GM12892 (cell line): ENCODE measurements at regions not wholly inside any gene's neighbourhood (a gene's known extent, or its start where the extent isn't known, plus 50 kb on each side); places are given as distances from the start of the nearest gene placed in this dataset.

Experiments
- POLR2A ChIP-seq: IDR thresholded peaks from 2 replicates; pipeline ENCODE4 v1.6.1; 2011; ENCODE audit warnings: low read depth, low read length, control low read depth
- POLR2AphosphoS5 ChIP-seq: IDR thresholded peaks from 2 replicates; pipeline ENCODE4 v1.6.1; 2011; ENCODE audit warnings: low read depth, low read length, control low read depth
- TAF1 ChIP-seq: IDR thresholded peaks from 2 replicates; pipeline ENCODE4 v1.6.1; 2011; ENCODE audit warnings: low read depth, mild to moderate bottlenecking, control low read depth, low read length, borderline replicate concordance

- no peak for TF ChIP-seq TAF1
- no peak for TF ChIP-seq POLR2AphosphoS5
- TF ChIP-seq POLR2A: no peak
Measured at GRCh38 chr17:55580596-55581133, 69.4 kb upstream of the SMIM36 start.
